Loucy (cell line): ENCODE measurements at regions not wholly inside any gene's neighbourhood (a gene's known extent, or its start where the extent isn't known, plus 50 kb on each side); places are given as distances from the start of the nearest gene placed in this dataset.

Experiments used
- EZH2phosphoT487 ChIP-seq: fragments of 200-600 bp; IDR thresholded peaks from 2 replicates; pipeline ENCODE4 v1.6.1; 2018; ENCODE audit warnings: antibody characterized with exemption, mild to moderate bottlenecking, moderate library complexity, borderline replicate concordance
- TF ChIP-seq, protein P1 (sequence below): fragments of 200-600 bp; sonication (generic); conservative IDR thresholded peaks from 2 replicates; pipeline ENCODE4 v1.5.1; 2014; ENCODE audit warnings: mild to moderate bottlenecking, antibody characterized with exemption, low read length

GRCh38 chr15:46301291-46301690, 666.5 kb downstream of the SQOR start:
- TF ChIP-seq, protein P1, sequence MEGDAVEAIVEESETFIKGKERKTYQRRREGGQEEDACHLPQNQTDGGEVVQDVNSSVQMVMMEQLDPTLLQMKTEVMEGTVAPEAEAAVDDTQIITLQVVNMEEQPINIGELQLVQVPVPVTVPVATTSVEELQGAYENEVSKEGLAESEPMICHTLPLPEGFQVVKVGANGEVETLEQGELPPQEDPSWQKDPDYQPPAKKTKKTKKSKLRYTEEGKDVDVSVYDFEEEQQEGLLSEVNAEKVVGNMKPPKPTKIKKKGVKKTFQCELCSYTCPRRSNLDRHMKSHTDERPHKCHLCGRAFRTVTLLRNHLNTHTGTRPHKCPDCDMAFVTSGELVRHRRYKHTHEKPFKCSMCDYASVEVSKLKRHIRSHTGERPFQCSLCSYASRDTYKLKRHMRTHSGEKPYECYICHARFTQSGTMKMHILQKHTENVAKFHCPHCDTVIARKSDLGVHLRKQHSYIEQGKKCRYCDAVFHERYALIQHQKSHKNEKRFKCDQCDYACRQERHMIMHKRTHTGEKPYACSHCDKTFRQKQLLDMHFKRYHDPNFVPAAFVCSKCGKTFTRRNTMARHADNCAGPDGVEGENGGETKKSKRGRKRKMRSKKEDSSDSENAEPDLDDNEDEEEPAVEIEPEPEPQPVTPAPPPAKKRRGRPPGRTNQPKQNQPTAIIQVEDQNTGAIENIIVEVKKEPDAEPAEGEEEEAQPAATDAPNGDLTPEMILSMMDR, result no peak
- no peak for TF ChIP-seq EZH2phosphoT487
